NCI-H82 treated with DMSO at 0.1 percent for 48 hours (cell line): ENCODE measurements at regions not wholly inside any gene's neighbourhood (a gene's known extent, or its start where the extent isn't known, plus 50 kb on each side); places are given as distances from the start of the nearest gene placed in this dataset.
"Not testable (repeated sequence)": the region's sequence is repeated elsewhere in the genome, so short reads cannot be mapped to it uniquely, and the experiment has no call there.

ENCODE experiments used
- DNase-seq: peaks from one replicate; lab custom pipeline; 2025; ENCODE audit not compliant: unreplicated experiment; lab: John Stamatoyannopoulos, UW

GRCh38 chr18:11512096-11513025 is 97.0 kb upstream of the SLC35G4 start:
- DNase-seq = no peak

- DNase-seq = no peak
Measured at GRCh38 chr18:11511434-11512095, 97.8 kb upstream of the SLC35G4 start.

DNA sequence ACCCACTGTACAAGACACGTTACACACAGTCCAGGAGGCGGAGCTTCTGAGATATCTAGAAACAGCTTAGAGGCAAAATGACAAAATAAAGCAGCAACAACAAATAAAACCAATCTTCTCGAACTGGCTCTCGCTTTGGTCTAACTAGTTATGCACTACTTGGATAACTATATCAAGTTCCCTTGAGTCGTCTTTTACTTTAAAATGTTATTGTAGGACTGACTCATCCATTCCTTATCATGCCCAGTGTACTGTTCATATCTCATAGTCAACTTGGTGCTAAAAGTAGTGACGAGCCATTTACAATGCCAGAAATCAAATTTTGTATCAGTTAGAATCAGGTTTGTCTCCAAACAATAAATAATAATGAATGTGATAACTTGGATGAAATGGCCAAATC is 102.5 kb upstream of the SLC35G4 start:
- no peak for DNase-seq

- DNase-seq = no peak
Measured at GRCh38 chr18:11505993-11506392, 103.4 kb upstream of the SLC35G4 start.

GRCh38 chr18:11504962-11505361 is 104.4 kb upstream of the SLC35G4 start:
- no peak for DNase-seq

- DNase-seq = no peak
Measured at GRCh38 chr18:11502368-11502767, 107.0 kb upstream of the SLC35G4 start.

- no peak for DNase-seq
Measured at GRCh38 chr18:11501352-11501751, 108.0 kb upstream of the SLC35G4 start.

DNA sequence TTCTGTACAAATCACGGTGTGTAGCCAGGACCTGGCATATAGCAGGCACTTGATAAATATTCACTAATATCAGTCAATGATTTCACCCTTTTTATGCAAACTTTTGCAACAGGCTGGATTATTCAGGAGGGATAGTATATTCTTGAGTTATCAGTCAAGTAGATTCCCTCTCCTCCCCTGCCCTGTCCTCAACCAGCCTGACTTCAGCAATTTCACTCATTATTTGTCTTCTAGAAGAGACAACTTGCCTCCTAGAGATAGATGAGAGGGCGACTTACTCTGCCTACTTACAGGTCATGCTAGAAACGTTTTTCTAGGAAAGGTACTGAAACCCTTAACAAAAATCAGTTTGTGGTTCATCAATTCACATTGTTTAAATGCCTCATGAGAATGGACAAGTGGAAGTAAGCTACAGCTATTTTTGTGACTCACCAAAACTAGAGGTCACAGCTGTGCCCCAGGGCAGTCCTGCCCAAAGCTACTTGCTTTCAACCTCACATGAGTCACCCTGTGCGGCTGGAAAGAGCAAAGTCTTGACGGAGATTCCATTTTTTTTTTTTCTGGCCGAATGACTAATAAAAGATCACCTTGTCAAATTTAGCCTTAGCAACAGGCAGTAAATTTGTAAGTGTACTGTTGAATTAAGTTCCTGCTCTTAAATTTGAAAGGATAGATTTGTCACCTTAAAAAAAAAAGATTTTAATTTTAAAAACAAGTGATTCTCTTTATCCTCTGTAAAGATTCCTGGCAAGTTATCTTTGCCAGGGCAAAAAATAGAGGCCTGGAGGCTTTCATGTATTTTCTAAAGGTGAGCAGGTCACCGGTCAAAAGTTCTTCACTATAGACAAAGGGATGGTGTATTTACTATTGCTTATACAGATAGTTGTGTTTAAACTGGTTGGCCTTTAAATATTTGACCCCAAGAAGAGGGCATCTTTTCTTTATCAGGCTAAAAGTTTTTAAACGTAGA is 109.0 kb upstream of the SLC35G4 start:
- DNase-seq = no peak

DNA sequence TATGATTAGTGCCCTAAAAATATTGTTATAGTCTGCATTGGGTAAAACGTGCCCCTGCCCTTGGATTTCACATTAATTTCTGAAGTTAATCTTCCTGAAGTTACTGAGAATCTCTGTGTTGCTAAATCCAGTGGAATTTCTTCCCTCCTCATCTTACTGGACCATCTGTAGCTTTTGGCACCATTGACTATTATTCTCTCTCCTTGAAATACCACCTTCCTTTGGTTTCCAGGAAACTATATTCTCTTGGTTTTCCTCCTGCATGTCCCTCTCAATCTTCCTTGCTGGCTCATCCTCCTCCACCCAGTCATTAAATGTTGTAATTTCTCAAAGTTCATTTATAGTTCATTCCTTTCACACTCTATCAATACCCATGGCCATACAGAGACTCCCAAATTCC is 110.6 kb upstream of the SLC35G4 start:
- DNase-seq = no peak

GRCh38 chr18:11497585-11497984 is 111.8 kb upstream of the SLC35G4 start:
- no peak for DNase-seq

DNA sequence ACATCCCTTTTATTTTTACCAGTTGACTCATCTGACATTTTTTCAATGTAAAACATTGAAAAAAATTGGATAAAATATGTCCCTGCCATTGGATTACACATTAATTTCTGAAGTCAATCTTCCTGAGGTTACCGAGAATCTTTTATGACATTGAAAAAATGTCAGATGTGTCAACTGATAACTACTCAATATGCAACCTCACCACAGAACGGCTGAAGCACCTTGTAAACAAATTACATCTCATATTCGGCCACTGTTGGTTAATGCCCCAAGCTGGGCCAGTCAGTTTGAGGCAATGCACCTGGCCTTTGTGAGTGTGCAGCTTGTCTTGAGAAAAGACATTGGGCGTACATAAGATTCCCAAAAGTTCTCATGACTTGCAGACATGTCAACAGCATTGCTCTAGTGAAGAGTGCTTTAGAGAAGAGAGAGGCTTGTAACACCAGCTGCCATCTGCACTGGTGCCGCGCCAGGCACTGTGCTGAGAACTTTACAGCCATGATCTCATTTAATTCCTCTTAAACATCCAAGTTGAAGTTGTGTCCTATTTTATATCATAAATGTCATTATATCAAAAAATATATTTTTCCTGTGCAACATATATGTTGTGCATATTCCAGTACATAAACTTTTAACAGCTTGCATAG is 112.7 kb upstream of the SLC35G4 start:
- no peak for DNase-seq

GRCh38 chr18:11495441-11495840 is 114.0 kb upstream of the SLC35G4 start:
- no peak for DNase-seq

- DNase-seq = no peak
Measured at GRCh38 chr18:11494107-11494506, 115.3 kb upstream of the SLC35G4 start.

GRCh38 chr18:11489266-11489899 is 120.0 kb upstream of the SLC35G4 start:
- no peak for DNase-seq

GRCh38 chr18:11488175-11488574 is 121.2 kb upstream of the SLC35G4 start:
- DNase-seq = no peak

DNA sequence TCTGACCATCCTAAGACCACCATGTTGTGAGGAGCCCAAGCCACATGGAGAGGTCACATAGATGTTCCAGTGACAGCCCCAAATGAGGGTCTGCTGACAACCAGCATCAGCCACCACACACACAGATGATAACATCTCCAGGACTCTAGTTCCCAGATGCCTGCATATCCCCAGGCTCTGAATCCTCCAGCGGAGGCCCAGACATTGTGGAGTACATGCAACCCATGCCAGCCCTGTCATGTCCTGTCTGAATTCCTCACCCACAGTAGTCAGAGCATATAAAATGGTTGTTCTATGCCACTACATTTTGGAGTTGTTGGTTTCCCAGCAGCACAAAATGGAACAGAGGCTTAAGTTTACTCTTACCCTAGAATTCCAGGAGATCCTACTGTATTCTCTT is 122.0 kb upstream of the SLC35G4 start:
- no peak for DNase-seq

DNA sequence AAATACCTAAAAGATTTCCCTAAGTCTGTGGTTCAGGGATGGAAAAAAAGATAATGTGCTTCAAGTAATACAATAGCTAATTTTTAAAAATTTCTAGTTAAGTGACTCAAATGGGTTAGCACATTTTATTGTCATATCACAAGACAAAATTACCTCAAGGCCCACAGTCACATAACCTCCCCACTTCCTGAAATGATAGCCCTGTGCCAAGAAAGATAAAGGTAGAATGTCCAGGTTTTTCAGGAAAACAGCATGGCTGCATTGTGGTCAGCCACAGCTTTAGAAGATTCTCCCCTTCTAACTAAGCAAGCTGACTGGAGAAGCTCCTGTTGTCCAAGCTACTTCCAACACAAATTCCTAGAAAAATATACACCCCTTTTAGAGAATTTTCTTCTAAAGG is 127.1 kb upstream of the SLC35G4 start:
- DNase-seq = no peak

DNA sequence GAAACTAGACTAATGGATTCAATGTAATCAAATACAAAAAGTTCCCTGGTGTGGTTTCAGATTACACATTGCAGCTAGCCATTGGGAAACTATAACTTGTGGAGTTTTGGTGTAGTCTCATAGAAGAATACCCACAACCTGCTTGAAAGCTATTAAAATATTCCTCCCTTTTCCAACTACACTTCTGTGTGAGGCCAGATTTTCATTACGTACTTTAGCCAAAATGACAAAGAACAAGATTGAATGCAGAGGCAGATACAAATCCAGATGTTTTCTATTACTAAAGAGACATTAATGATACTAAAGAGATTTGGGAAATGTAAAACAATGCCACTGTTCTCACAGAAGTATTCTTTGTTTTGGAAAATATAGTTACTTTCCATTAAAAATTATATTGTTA is 128.7 kb upstream of the SLC35G4 start:
- no peak for DNase-seq

- DNase-seq = not testable (repeated sequence)
Measured at GRCh38 chr18:11479031-11479430, 130.4 kb upstream of the SLC35G4 start.

DNA sequence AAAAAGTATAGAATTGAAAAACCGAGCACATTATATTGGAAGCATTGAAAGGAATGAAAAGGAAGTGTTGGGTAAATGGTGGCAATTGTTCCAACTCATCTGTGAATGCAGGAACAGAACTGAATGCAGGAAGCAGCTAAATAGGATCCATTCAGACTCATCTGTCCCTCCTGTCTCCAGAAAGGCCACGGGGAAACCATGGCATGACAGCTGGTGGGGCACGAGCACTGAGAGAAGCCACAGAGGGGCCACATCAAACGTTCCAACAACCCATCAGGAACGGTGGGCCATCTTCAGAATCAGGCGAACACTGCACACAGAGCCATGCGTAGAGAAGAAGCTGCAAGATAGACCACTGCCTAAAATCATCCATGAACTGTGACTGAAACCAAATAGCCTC is 138.5 kb upstream of the SLC35G4 start:
- no peak for DNase-seq
